Midbrain (tissue), 1 donor: ENCODE measurements at regions not wholly inside any gene's neighbourhood (a gene's known extent, or its start where the extent isn't known, plus 50 kb on each side); places are given as distances from the start of the nearest gene placed in this dataset.

ENCODE experiments used
- DNase-seq: peaks from one replicate; lab custom pipeline; 2025; lab: John Stamatoyannopoulos, UW

DNA sequence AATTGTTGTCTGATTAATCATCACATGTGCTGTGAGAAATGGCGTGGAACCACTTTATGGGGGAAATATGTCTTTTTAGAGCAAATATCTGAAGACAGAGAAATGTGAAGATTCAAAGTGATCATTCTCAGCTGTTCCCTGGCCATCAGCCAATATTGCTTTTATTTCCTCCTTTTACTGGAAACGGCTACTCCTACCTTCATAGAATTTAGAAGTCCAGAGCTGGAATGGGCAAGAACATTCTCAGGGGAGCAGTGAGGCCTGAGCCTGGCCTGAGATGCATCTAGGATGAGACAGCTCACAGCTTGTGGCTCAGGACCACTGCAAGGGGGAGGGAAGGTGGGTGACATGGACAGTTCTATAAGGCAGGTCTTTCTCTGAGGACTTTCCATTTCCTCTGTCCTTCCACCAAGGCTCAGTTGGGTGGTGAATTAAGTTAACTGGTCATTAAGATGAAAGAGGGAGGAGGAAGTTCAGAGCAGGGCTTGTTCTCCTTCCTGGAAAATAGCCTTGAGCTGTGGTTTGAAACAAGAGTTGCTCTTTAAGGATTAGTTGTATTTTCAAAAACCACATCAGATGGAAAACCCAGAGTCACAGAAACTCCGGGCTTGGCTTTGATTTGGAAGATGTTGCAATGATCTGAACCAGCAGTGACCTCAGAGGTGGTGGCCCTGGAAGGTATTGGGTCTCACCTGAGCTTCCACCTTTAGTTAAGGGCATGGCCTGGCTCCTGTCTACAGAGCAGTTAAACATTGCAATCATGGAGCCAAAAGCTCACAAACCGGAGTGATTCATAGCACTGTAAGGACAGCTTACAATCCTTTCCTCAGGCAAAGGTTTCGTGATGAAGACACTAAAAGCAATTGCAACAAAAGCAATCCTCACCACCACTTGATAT, 144.3 kb downstream of the VAPA start:
- DNase-seq = no peak

DNA sequence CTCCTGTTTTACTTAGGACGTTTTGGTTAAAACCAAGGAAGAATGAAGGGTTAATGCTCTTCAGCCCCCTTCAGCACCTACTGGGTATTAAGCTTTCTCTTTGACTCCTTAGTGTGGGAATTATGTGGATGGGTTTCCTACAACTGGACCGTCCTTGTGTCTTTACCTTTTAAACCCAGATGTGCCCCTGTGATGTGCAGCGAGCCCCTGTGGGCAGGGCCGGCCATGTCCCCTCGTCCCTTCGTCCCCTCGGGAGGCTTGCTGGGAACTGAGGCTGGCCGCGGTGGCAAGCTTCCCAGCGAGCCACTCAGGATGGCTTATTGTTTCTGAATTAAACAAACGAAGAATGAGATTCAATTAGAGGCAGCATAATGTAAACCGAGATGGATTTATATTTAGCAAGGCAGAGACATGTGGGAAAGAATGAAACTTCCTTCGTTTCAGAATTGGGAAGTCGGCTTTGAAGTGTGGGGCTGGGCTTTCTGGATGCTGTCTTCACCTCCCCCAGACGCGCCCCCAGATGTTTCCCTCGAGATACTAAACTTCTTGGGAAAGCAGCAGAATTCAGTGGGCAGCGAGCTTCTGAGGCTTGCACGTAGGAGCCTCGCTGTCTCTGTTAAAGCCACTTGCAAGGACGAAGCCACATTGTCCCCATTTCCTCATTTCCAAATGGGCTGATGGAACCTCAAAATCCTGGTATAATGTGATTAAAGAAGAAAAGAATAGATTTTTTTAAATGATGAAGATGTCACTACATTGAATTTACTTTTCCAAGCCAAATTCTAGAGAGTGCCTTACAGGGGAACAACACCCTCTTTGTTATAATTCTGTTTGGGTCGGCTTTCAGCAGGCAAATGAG, 146.0 kb downstream of the VAPA start:
- DNase-seq = peak; percentile 48

GRCh38 chr18:10060469-10060782, 146.6 kb downstream of the VAPA start:
- DNase-seq = no peak

GRCh38 chr18:10060841-10061240, 147.0 kb downstream of the VAPA start:
- no peak for DNase-seq

GRCh38 chr18:10061566-10062140, 147.8 kb downstream of the VAPA start:
- DNase-seq = no peak

DNA sequence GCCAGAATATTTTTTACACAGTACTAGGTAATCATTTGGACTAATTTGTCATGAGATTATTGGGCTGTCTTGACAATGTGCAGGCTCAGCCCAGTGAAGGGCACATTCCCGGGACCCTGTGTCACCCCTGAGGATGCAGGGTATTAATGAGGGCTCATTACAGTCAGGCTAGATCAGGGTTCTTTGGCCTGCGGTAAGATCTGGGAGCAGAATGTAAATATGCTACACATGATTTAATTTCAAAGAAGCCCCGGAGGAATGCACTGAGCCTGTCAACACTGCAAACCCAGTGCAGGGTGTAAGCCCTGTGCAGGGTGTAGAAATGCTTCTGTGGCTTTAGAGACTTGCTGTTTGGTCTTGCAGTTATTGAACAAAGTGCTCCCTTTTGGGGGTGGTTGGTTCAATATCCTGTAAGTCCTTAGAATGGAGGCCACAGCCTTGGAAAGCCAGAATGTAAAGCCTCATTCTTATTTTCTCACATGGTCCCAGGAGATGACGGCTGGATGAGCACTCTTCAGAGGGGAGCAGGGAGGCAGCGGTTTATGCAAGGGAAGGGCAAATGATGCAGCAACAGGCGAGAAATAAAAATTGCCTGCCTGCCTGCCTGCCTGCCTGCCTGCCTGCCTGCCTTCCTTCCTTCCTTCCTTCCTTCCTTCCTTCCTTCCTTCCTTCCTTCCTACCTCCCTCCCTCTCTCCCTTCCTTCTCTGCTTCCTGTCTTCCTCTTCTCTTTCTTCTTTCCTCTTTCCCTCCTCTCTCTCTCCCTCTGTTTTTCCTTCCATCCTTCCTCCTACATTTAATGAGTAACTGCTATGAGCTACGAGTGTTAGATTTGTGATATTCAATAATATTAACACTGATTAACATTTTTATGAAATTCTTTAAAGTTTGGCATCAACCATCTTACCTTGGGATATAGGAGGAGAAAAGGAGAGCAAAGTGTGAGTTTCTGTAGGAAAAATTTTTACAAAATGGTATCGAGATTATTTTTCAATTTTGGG, 148.8 kb downstream of the VAPA start:
- DNase-seq = no peak

- no peak for DNase-seq
Observed at GRCh38 chr18:10063489-10063888, 149.7 kb downstream of the VAPA start.

DNA sequence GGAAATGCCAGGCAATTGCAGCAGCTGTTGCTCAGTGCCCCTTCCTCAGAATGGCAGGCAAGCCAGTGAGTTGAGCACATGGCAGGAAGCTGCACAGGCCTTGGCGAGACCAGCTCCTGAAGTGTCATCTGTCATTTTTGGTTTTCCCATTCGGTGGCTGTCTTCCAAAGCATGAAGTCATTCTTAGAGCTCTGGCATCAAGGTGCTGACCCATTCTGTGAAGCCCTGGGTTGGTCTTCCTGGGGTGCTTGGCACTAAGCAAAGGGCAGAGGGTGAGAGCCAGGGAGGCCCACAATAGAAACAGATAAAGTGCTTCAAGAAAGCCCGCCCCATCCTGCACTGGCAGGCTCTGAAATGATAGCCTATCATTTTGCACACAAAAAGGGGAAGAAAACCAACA, 150.5 kb downstream of the VAPA start:
- DNase-seq = no peak

- DNase-seq = no peak
Observed at GRCh38 chr18:10065296-10065695, 151.5 kb downstream of the VAPA start.

GRCh38 chr18:10067670-10068659, 154.1 kb downstream of the VAPA start:
- DNase-seq = no peak

DNA sequence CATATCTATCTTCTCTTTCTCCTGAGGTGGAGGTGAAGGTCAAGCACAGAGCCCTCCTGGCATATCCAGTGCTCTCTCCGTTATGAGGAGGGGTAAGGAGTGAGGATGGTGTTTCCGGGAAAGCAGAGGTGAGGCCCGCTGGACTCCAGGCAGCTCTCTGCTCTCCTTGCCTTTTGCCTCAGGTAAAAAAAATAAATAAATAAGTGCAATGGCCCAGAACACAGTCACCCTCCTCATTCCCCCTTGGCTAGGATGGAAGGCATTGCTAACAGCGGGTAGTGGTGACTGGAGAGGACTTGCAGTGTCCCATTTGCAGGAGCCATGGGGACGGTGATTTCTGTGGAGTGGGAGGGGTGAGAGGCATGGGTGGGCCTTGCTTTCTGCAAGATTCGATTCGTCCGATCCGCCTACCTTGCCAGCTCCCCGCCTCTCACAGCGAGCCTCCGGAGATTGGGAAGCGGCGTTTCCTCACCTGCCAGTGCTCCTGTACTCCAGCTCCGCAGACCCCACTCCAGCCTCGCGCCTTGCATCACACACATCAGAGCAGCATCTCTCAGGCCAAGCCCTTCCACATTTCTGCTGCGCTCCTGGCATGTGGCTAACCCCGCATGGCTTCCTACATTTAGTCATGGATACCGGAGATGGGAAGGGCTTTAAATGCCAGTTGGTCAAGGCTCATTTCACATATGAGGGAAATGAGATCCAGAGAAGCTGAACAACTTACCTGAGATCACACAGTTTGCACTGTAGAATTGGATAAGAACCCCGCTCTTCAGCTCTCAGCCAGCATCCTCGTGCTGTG, 155.2 kb downstream of the VAPA start:
- DNase-seq = no peak

DNA sequence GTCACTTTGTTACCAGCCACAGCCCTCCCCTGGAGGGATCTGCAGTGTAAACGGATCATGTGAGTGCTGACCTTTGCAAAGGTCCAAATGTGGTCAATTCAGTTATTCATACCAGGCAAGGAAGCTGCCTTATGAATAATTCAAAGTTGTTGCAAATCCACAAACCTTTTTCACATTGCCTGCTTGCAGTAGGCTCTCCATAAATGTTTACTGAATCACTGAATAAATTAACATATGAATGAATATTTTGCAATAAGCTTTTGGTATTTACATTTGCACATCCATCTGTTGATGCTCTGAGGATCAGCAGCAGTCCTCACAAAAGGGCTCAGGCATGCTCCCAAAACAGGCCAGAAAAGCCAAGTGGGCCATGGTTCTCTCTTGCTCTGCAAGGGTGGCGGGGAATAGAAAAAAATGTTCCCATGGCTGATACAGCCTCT, 156.8 kb downstream of the VAPA start:
- no peak for DNase-seq

- no peak for DNase-seq
Observed at GRCh38 chr18:10072671-10073175, 158.9 kb downstream of the VAPA start.

GRCh38 chr18:10074110-10074509, 160.3 kb downstream of the VAPA start:
- no peak for DNase-seq

GRCh38 chr18:10074728-10075127, 160.9 kb downstream of the VAPA start:
- no peak for DNase-seq

DNA sequence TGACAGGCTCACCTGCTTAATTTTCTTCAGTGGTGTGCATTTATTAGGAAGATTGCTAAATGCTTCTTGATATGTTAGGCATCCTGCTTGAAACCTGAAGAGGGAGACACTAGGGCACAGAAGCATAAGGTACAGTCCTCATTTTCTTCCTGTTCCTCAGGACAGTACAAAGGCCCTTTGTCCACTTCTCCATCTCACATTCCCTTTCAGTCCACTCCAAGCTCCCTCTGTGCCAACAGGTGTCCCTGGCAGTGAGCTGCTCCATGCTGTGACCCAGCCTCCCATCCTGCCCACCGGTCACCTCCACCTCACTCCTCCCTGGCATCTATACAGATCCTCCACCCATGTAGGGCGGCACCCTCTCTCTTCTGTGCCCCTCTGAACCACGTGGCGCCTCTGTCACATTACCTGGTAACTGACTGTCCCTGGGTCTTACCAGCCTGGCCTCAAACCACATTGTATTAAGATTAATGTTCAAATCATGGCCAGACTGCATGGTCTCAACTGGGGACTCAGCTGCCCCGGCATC, 162.8 kb downstream of the VAPA start:
- DNase-seq = no peak

- no peak for DNase-seq
Observed at GRCh38 chr18:10077986-10078385, 164.2 kb downstream of the VAPA start.

GRCh38 chr18:10080372-10080771, 166.6 kb downstream of the VAPA start:
- no peak for DNase-seq

GRCh38 chr18:10081492-10081891, 167.7 kb downstream of the VAPA start:
- DNase-seq = no peak
